ENCODE measurements at regions not wholly inside any gene's neighbourhood (a gene's known extent, or its start where the extent isn't known, plus 50 kb on each side); places are given as distances from the start of the nearest gene placed in this dataset.
"Not testable (repeated sequence)": the region's sequence is repeated elsewhere in the genome, so short reads cannot be mapped to it uniquely, and the experiment has no call there.

DNA sequence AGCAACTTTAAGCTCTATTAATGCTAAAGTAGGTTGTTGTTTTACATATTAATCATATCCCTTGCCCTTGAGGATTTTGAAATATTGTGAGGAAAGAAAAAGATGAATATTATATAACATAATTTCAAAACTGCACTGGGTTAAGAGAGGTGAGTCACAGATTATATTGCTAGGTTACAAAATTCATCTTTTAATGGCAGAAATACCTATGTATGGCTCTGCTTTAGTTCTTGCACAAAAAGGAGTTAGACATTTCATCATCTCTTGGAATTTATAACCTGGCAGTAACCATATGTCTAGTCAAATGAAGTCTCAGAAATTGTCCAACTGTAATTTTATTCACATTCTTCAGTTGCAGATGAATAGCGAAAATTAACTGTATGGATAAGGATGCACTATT lies 2041.1 kb downstream of the OLFM4 start:
- no peak for DNase-seq

DNA sequence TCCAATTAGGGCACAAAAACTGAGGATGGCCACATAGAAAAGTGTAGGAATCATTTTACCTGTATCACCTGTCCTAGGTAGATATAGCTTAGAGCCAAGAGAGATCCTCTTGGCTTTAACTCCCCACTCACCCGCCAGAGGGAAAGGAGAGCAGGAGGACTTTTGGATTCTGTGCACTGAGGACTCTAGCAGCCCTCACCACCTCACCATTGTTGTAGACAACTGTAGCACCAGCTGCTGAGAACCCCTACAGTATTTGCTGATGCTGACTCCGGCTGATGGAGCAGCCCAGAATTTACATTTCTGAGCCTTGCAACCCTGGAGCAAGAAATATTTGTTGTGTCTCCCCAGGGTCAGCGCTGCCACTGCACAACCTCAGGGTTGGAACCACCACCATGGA lies 2044.4 kb downstream of the OLFM4 start:
- no peak for DNase-seq

DNA sequence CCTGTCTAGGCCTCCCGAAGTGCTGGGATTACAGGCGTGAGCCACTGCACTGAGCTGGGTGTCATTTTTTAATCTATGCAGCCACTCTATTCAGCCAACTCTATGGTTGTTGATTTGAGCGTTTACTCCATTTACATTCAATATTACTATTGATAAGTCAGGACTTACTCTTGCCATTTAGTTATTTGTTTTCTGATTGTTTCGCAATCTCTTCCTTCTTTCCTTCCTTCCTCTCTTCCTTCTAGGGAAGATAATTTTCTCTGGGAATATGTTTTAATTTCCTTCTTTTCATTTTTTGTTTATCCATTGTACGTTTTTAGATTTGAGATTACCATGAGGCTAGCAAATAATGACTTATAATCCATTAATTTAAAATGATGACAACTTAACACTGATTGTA lies 2056.0 kb downstream of the OLFM4 start:
- no peak for DNase-seq

- no peak for DNase-seq
Observed at GRCh38 chr13:55087085-55087484, 2053.6 kb upstream of the PRR20A start.

DNA sequence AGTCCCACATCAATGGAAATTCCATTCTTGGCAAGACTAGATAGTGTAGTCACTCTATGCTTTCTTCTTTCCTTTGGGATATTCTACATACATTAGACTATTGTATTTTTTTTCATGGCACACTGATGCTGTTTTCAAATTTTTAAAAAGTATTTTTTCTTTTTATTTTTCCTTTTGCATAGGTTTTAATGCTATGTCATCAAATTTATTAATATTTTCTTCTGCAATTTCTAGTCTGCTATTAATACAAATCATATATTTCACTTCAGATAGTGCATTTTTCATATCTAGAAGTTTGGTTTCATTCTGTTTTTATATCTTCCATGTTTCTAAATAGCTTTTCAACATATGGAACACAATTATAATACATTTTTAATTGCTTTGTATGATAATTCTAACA lies 2050.1 kb upstream of the PRR20A start:
- no peak for DNase-seq

DNA sequence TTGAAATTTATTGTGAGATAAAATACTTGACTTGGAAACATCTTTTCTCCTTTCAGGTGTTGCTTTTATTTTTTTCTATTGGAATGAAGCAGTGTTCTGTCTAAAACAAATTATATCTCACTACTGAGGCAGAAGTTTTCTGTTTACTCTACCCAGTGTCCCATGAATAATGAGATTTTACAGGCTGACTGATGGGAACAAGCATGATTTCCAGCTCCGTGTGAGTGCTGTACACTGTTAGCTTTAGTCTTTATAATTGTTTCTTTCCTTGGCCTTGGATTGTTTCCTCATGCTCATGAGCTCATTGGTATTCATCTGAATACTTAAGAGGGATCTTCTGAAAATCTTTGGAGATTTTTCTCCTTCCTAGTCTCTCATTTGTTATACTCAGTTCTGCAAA lies 2049.5 kb upstream of the PRR20A start:
- no peak for DNase-seq

DNA sequence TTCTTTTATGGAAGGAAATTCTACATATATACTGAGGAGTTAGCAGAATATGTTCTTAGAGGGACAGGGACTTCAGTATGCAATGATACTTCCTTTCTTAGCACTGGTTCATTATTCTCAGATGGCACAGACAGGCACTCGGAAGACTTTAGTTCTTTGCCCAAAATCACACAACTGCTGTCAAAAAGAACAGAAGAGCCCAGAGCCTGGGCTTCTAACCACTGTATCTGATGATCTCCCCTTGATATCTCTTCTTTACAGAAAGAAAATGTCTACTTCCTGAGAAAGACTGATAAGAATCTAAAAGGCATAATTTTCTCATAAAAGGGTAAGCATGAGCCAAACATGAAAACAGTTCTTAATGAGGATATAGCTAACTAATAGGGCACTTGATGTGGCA lies 2034.2 kb upstream of the PRR20A start:
- DNase-seq, result no peak

DNA sequence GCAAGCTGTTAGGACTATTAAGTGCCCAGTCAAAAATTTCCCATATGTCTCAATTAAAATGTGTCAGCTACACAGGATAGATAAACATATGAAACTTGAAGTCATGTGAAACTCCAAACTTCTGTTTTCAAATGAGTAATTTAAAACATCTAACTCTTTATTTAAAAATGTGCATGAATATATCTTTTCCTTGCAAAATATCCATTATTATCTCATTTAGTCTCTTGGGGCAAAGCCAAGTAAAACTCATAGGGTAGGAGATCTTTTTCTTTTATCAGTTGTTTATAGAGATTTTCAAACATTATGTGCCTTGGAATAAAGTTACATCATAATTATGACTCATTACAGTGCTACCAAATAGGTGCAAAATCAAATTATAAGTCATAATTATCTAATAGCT lies 2020.1 kb upstream of the PRR20A start:
- DNase-seq, result no peak

- peak; percentile 57 for DNase-seq
Observed at GRCh38 chr13:55155046-55155445, 1985.7 kb upstream of the PRR20A start.

DNA sequence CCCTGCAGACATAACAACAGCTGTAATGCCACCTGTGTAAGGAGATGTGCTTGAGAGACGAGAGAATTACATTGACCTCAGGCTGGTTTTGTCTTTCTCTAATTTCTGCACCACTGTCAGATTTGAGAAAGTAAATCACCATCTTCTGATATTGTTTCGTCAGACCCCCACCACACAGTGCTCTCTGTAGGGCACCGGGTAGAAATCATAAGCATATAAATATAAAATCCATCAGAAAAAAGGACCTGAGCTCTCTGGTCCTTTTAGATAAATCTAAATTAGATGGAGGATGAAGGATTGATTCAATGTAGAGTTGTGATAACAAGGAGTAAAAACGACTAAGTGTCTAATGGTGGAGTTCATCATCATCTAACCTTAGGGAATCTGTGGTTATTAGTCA lies 1981.0 kb upstream of the PRR20A start:
- DNase-seq, result no peak

DNA sequence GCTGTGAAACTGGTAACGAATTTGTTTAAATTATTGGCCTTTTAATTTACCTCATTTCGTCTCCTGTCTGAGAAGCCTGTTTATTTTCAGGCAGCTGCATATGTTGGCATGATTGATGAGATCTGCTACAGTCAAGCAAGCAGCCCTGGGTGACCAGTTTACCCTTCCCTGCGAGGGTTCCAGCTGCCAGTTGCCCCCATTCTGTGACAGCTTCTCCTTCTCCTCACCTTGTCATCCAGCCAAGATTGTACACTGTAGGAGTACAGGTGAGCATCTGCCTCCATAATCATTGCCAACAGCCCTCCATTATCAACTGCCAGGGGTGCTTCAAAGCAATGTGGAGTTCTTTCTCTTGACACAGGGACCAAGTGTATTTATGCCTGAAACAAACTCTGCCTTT lies 1979.9 kb upstream of the PRR20A start:
- peak; percentile 93 for DNase-seq

GRCh38 chr13:55178582-55178981 lies 1962.1 kb upstream of the PRR20A start:
- not testable (repeated sequence) for DNase-seq

DNA sequence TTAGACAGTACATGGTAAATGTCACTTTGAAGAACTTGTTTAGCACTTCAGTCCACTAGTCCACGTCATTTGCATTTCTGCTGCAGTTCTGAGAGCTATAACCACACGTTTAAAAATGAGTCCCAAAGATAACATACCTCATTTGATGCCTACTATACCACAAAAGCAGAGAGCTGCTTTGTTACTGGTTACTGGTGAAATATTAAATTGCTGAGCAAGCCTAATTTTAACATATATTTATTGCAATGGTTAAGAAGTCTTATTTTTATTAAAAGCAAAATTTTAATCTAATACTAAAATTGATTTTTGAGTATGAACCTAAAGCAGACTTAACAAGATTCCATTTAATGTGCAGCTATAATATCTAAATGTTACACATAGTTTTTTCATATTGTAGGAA lies 1949.7 kb upstream of the PRR20A start:
- DNase-seq, result no peak

GRCh38 chr13:55199134-55199533 lies 1941.6 kb upstream of the PRR20A start:
- no peak for DNase-seq

DNA sequence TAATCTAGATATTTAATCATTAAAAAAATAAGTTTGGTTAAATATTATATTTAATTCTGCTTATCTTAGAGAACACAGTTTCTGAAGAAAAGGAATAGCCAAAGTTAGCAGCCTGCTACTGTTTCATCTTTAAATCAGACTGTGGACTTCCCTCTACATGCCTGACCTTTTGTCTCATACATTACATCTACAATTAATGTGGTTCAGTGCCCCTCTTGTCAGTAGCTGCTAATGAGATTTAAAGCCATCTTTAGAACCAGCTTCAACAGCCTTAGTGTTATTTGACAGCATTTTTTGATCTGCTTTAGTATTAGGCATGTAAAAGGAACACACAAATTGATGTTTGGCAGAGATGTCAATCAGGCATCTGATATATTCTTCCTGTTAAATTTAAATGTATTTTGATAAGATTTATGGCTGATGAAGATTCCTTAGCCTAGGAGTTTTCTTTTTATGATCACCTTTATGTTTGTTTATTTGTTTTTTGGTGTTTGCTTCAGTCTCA lies 1925.8 kb upstream of the PRR20A start:
- no peak for DNase-seq

DNA sequence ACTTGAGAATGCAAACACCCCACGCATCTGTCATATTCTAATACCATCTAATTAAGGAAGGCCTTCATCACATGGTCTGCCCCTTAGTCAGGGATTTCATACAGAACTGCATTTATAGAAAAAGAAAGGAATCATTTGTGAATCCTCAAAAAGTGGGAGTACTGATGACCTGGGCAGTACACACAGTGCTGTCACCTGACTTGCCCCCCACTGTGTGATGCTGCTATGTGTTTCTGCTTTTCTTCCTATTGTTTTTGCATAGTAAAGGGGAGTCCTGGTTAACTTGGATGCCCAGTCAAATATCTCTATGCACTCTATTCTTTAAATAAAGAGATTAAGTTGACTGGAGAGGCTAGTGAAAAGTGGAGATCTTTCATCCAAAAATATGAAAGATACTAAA lies 1921.2 kb upstream of the PRR20A start:
- DNase-seq, result no peak

DNA sequence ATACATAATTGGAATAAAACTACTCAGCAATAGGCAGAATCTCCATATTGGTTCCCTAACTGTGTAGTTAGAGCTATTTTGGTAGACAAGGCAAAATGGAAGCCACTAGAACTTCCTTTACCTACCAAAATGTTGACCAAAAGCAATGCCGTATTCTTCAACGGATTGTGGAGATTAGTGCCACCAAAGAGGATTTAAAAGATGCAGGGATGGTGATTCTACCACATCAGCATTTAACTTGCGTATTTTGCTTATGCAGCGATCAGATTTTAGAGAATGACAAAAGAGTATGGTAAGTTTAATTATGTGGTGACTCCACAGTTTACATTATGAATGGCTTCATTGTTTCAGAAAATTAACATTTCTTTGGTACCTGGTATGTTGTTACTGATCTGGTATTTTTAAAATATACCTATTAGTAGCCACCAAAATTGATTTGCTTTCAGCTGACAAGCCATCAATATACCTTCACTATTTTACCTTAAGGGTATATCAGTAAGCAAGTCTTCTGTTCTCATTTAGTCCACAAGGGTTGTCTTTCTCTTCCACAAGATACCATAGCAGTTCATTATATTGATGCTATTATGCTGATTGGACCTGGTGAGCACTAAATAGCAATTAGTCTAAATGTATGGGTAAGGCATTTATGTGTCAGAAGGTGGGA lies 1910.7 kb upstream of the PRR20A start:
- DNase-seq, result no peak

- no peak for DNase-seq
Observed at GRCh38 chr13:55230570-55230908, 1910.2 kb upstream of the PRR20A start.

- DNase-seq, result no peak
Observed at GRCh38 chr13:55234311-55234710, 1906.4 kb upstream of the PRR20A start.

GRCh38 chr13:55245005-55245644 lies 1895.6 kb upstream of the PRR20A start:
- DNase-seq, result peak; percentile 8

GRCh38 chr13:55255236-55255635 lies 1885.5 kb upstream of the PRR20A start:
- no peak for DNase-seq

DNA sequence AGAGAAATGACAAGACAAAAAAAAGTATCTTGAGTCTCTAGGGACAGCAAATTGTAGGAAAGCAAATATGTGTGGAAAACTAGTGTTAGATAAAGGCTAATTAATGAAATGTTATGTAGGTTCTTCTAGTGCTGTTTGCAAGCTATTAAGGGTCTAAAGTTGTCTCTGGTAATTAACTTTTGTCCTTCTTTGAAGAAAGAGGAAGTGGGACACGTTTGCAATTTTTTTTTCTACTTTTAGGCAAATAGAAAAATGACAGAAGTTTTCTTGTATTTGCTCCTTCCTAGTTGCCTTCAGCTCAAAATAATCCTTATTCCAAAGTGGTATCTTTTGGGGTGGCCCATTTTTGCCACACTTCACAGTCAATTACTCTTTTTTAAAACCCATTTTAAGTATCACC lies 1877.7 kb upstream of the PRR20A start:
- DNase-seq, result no peak

DNA sequence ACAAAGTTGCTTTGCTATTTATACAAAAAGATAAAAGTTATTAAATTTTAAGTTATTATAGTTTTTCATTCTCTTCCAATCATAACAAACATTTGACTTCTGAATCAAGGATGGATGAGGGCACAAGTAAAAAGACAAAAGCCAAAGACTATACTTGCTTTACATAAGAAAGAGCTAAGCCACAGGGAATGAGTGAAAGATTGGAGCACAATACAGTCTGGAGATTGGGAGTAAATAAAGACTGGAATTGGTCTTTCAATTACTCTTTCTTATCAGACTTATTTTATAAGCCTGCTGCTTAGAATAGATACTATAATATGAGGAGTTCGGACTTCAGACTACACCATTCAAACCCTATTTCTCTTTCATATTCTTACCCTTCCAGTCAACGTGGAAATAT lies 1874.1 kb upstream of the PRR20A start:
- DNase-seq, result no peak

DNA sequence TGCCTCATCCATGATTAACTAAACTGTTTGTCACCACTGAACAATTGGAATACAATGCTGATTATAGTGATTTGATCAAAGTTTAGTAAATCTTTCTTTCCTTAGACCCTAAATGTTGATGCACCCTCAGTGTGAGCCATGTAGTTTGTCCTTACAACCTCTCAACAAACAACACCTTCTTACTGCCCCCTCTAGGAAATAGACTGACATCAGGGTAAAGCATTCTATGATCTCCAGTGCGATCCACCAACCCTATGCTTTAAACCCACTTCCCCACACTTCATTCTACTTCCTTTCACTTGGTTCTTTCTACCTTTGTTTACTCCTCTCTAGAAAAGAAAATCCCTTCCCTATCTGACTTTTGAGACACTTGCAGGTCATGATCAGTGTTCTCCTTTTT lies 1842.5 kb upstream of the PRR20A start:
- no peak for DNase-seq

GRCh38 chr13:55302568-55302967 lies 1838.2 kb upstream of the PRR20A start:
- no peak for DNase-seq
